Glutamatergic neuron (in vitro differentiated cells): ENCODE measurements at regions not wholly inside any gene's neighbourhood (a gene's known extent, or its start where the extent isn't known, plus 50 kb on each side); places are given as distances from the start of the nearest gene placed in this dataset.

ENCODE experiments used
- DNase-seq: peaks from one replicate; pipeline ENCODE4 v3.0.0; 2022
- H3K27ac Mint-ChIP-seq: one replicate; pipeline ENCODE4 v1.8.0; 2020; ENCODE audit warnings: mild to moderate bottlenecking, mixed read lengths, inconsistent platforms; ENCODE audit not compliant: unreplicated experiment
- H3K27me3 Mint-ChIP-seq: one replicate; pipeline ENCODE4 v1.8.0; 2020; ENCODE audit warnings: mild to moderate bottlenecking, moderate library complexity, mixed read lengths, inconsistent platforms; ENCODE audit not compliant: unreplicated experiment
- H3K36me3 Mint-ChIP-seq: one replicate; pipeline ENCODE4 v1.8.0; 2020; ENCODE audit warnings: mild to moderate bottlenecking, mixed read lengths, inconsistent platforms; ENCODE audit not compliant: unreplicated experiment
- H3K4me1 Mint-ChIP-seq: one replicate; pipeline ENCODE4 v1.8.0; 2020; ENCODE audit warnings: mild to moderate bottlenecking, low read depth, mixed read lengths, inconsistent platforms; ENCODE audit not compliant: unreplicated experiment
- H3K4me3 Mint-ChIP-seq: one replicate; pipeline ENCODE4 v1.8.0; 2020; ENCODE audit warnings: mild to moderate bottlenecking, mixed read lengths, inconsistent platforms; ENCODE audit not compliant: unreplicated experiment
- H3K9me3 Mint-ChIP-seq: one replicate; pipeline ENCODE4 v1.8.0; 2020; ENCODE audit warnings: mild to moderate bottlenecking, moderate library complexity, mixed read lengths, inconsistent platforms; ENCODE audit not compliant: unreplicated experiment
- CTCF ChIP-seq: fragments of 200-600 bp; sonication (generic); IDR thresholded peaks from one replicate; pipeline ENCODE4 v1.5.0; 2021; ENCODE audit not compliant: partially characterized antibody, unreplicated experiment

- H3K27ac Mint-ChIP-seq, result no peak overlapping the region
- H3K36me3 Mint-ChIP-seq, result no peaks in the 10 kb centered on the region
- no peaks in the 10 kb centered on the region for H3K4me1 Mint-ChIP-seq
- no peak for DNase-seq
- no peaks in the 10 kb centered on the region for H3K27me3 Mint-ChIP-seq
- no peak overlapping the region for H3K4me3 Mint-ChIP-seq
- no peak for TF ChIP-seq CTCF
- no peaks in the 10 kb centered on the region for H3K9me3 Mint-ChIP-seq
These were observed 1550.1 kb upstream of the TENM4 start for GRCh38 chr11:80990885-80991284.

GRCh38 chr11:80987171-80987570 lies 1546.3 kb upstream of the TENM4 start:
- DNase-seq, result no peak
- H3K36me3 Mint-ChIP-seq, result no peaks in the 10 kb centered on the region
- no peaks in the 10 kb centered on the region for H3K27me3 Mint-ChIP-seq
- TF ChIP-seq CTCF, result no peak
- H3K4me3 Mint-ChIP-seq, result no peak overlapping the region
- H3K9me3 Mint-ChIP-seq, result no peaks in the 10 kb centered on the region
- no peaks in the 10 kb centered on the region for H3K4me1 Mint-ChIP-seq
- no peak overlapping the region for H3K27ac Mint-ChIP-seq

GRCh38 chr11:80986421-80987074 lies 1545.7 kb upstream of the TENM4 start:
- Mint-ChIP-seq H3K27me3 (no peaks in the 10 kb centered on the region), H3K4me3 (no peak overlapping the region), H3K36me3 (no peaks in the 10 kb centered on the region), H3K27ac (no peak overlapping the region), H3K4me1 (no peaks in the 10 kb centered on the region), H3K9me3 (no peaks in the 10 kb centered on the region)
- no peak for TF ChIP-seq CTCF
- DNase-seq, result no peak

GRCh38 chr11:80980227-80980626 lies 1539.4 kb upstream of the TENM4 start:
- no peak for TF ChIP-seq CTCF
- DNase-seq, result no peak
- no peaks in the 10 kb centered on the region for H3K4me1 Mint-ChIP-seq
- no peak overlapping the region for H3K27ac Mint-ChIP-seq
- H3K4me3 Mint-ChIP-seq, result no peak overlapping the region
- no peaks in the 10 kb centered on the region for H3K9me3 Mint-ChIP-seq
- no peaks in the 10 kb centered on the region for H3K27me3 Mint-ChIP-seq
- no peaks in the 10 kb centered on the region for H3K36me3 Mint-ChIP-seq

GRCh38 chr11:80973786-80974185 lies 1533.0 kb upstream of the TENM4 start:
- Mint-ChIP-seq H3K27me3 (no peaks in the 10 kb centered on the region), H3K27ac (no peak overlapping the region), H3K4me3 (no peak overlapping the region), H3K36me3 (no peaks in the 10 kb centered on the region), H3K9me3 (no peaks in the 10 kb centered on the region), H3K4me1 (peaks cover 1% of the 10 kb centered on the region)
- DNase-seq, result no peak
- no peak for TF ChIP-seq CTCF
